HG03571 (cell line): ENCODE measurements at regions not wholly inside any gene's neighbourhood (a gene's known extent, or its start where the extent isn't known, plus 50 kb on each side); places are given as distances from the start of the nearest gene placed in this dataset.

Experiments used
- ATAC-seq: cut with Tn5 transposase; IDR thresholded peaks from one replicate; pipeline ENCODE4 v1.9.1; 2021; ENCODE audit not compliant: unreplicated experiment

GRCh38 chr9:1909322-1909721 lies 105.8 kb upstream of the SMARCA2 start:
- no peak for ATAC-seq

- ATAC-seq = no peak
These were observed 104.8 kb upstream of the SMARCA2 start for GRCh38 chr9:1910269-1910811.

GRCh38 chr9:1913631-1914330 lies 101.4 kb upstream of the SMARCA2 start:
- no peak for ATAC-seq

- ATAC-seq = no peak
These were observed 99.1 kb upstream of the SMARCA2 start for GRCh38 chr9:1916095-1916494.

- ATAC-seq = no peak
These were observed 98.5 kb upstream of the SMARCA2 start for GRCh38 chr9:1916655-1917054.

GRCh38 chr9:1917396-1917935 lies 97.7 kb upstream of the SMARCA2 start:
- no peak for ATAC-seq

- ATAC-seq = no peak
These were observed 97.0 kb upstream of the SMARCA2 start for GRCh38 chr9:1918108-1918507.

GRCh38 chr9:1918622-1919021 lies 96.5 kb upstream of the SMARCA2 start:
- no peak for ATAC-seq

- no peak for ATAC-seq
These were observed 95.9 kb upstream of the SMARCA2 start for GRCh38 chr9:1919229-1919628.

- no peak for ATAC-seq
These were observed 94.8 kb upstream of the SMARCA2 start for GRCh38 chr9:1920386-1920785.

- no peak for ATAC-seq
These were observed 93.1 kb upstream of the SMARCA2 start for GRCh38 chr9:1922026-1922425.

GRCh38 chr9:1927546-1927945 lies 87.6 kb upstream of the SMARCA2 start:
- ATAC-seq = no peak

GRCh38 chr9:1929134-1929533 lies 86.0 kb upstream of the SMARCA2 start:
- ATAC-seq = no peak

GRCh38 chr9:1929722-1930244 lies 85.4 kb upstream of the SMARCA2 start:
- peak; percentile 57 for ATAC-seq

GRCh38 chr9:1930245-1930736 lies 84.9 kb upstream of the SMARCA2 start:
- ATAC-seq = peak; percentile 59

GRCh38 chr9:1938135-1938534 lies 77.0 kb upstream of the SMARCA2 start:
- peak; percentile 9 for ATAC-seq

- peak; percentile 66 for ATAC-seq
These were observed 76.4 kb upstream of the SMARCA2 start for GRCh38 chr9:1938675-1939170.

- ATAC-seq = peak; percentile 33
These were observed 75.7 kb upstream of the SMARCA2 start for GRCh38 chr9:1939466-1939865.

GRCh38 chr9:1939926-1940368 lies 75.2 kb upstream of the SMARCA2 start:
- ATAC-seq = peak; percentile 80

GRCh38 chr9:1941989-1942388 lies 73.2 kb upstream of the SMARCA2 start:
- no peak for ATAC-seq

GRCh38 chr9:1946526-1947283 lies 68.4 kb upstream of the SMARCA2 start:
- no peak for ATAC-seq
